ENCODE measurements at regions not wholly inside any gene's neighbourhood (a gene's known extent, or its start where the extent isn't known, plus 50 kb on each side); places are given as distances from the start of the nearest gene placed in this dataset.

- no peak for TF ChIP-seq FOXM1 (IDR thresholded peaks at IDR 0.05; ENCODE audit: borderline replicate concordance, low read depth)
- TF ChIP-seq NFIC (IDR thresholded peaks at IDR 0.05), result no peak
- no peak for TF ChIP-seq EP300 (IDR thresholded peaks at IDR 0.05; ENCODE audit: borderline replicate concordance)
These were observed 200.8 kb downstream of the GATA3 start for GRCh38 chr10:8255301-8255700.
